SK-N-DZ (cell line): ENCODE measurements at regions not wholly inside any gene's neighbourhood (a gene's known extent, or its start where the extent isn't known, plus 50 kb on each side); places are given as distances from the start of the nearest gene placed in this dataset.
"Not testable (repeated sequence)": the region's sequence is repeated elsewhere in the genome, so short reads cannot be mapped to it uniquely, and the experiment has no call there.

ENCODE experiments used
- DNase-seq: peaks from one replicate; pipeline ENCODE4 v3.0.0-alpha.2; 2015; ENCODE audit warnings: low spot score

DNA sequence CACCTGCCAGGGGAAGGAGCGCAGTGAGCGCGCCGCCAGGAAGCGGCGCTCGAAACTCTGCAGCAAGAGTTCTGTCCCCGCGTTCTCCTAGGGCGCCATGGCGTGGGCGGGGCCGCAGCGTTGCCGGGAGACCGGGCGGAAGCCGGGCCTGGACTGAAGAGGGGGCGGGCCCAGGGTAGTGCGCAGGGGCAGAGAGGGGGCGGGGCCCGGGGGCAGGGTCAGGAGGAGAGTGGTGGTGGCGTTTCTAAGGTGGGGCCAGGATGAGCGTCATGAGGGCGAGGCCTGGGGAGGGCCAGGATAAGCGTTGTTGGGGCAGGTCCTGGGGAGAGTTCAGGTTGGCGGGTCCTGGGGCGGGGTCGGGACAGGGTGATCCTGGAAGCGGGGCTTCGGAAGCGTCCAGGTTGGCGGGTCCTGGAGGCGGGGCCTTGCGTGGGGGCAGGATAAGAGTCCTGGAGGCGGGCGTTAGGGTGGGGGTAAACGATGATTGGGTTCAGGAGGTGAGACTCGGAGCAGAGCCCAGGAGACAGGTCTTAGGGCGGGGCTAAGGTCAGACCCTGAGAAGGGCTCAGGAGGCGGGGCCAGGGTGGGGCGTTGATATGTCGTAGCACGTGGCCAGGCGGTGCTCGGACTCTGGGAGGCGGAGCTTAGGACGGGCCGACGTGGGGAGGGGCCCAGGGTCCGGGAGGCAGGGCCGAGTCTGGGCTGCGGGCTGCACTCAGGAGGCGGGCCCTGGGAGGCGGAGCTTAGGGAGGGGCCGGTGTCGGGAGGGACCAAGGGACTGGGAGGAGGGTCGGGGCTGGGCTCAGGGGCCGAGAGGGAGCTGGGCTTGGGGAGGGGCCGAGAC is 189.4 kb downstream of the ADRA2C start:
- peak; percentile 98 for DNase-seq

GRCh38 chr4:3956165-3956867 is 190.1 kb downstream of the ADRA2C start:
- not testable (repeated sequence) for DNase-seq

- DNase-seq = not testable (repeated sequence)
These were observed 195.0 kb downstream of the ADRA2C start for GRCh38 chr4:3961091-3961672.

- DNase-seq = not testable (repeated sequence)
These were observed 198.5 kb downstream of the ADRA2C start for GRCh38 chr4:3964572-3965278.

- not testable (repeated sequence) for DNase-seq
These were observed 201.0 kb downstream of the ADRA2C start for GRCh38 chr4:3967204-3967603.

DNA sequence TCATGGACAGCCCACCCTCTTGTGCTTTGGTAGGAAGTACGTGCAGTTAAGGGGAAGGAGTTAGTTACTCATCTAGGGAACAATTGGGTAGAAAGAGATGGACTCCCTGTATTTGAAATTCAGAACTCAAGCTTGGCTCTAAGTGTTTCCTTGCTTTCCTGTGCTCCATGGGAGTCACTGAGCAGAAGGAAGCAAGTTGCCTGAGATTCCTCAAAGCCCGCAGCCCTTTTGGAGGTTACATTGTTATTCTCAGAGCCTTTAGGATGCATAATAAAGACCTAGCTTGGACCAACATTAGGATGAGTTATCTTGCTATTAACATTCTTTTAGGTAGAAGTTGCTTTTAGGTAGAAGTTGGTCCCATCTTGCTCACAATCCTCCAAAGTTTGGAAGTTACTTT is 206.4 kb downstream of the ADRA2C start:
- not testable (repeated sequence) for DNase-seq

DNA sequence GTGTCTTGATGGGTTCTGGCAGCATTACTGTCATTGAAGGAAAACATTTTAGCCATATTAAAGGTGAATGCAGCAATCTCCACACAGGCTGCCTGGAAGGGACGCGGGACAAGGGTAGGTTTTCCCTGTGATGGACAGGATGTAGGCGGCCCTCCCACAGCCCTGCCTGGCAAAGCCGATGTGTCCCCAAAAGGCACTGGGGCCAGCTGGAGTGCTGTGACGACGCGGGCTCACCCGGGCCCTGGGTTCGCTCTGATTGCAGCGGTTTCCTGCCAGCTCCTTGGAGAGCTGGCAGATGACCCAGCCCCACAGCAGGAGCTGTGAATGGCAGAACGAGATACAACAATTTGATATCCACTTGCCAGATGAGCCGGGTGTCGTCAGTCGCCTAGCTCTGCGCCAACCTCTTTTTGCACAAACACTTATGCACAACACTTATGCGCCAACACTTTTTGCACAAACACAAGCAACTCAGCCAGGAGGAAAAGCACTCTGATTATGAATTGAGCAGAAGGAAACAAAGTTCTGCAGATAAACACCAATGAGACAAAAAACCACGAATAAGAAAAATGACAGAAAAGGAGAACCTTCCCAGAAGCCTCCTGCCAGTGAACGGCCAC is 207.5 kb downstream of the ADRA2C start:
- not testable (repeated sequence) for DNase-seq

DNA sequence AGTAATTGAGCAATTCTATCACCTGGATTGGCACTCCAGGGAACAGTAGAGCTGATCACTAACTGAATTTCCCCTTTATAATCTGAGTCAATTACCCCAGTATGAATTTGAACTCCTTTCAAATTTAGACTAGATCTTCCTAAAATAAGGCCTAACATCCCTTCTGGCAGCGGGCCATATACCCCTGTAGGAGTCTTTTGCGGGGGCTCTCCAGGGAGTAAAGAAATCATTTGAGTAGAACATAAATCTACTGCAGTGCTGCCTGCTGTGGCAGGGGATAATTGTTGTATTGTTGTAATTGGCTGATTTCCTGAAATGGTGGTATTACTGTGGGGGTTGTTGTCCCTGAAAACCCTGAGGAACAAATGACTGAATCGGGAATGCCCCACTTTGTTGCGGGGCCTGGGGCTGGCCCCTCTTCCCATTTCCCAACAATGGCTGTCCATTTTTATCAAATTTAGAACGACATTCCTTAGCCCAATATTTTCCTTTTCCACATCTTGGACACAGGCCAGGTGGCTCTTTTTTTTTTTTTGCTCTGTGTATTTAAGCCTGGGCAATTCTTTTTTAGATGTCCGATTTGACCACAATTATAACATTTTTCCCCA is 217.4 kb downstream of the ADRA2C start:
- DNase-seq = not testable (repeated sequence)

- not testable (repeated sequence) for DNase-seq
These were observed 218.6 kb downstream of the ADRA2C start for GRCh38 chr4:3984796-3985195.

DNA sequence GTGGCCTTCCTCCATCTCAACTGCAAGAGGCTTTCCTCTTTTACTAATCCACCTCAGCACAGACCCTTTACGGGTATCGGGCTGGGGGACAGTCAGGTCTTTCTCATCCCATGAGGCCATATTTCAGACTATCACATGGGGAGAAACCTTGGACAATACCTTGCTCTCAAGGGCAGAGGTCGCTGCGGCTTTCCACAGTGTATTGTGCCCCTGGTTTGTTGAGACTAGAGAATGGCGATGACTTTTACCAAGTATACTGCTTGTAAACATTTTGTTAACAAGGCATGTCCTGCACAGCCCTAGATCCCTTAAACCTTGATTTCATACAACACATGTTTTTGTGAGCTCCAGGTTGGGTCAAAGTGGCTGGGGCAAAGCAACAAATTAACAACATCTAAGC is 220.2 kb downstream of the ADRA2C start:
- DNase-seq = not testable (repeated sequence)

GRCh38 chr4:3997386-3997785 is 229.3 kb downstream of the OTOP1 start:
- DNase-seq = not testable (repeated sequence)

DNA sequence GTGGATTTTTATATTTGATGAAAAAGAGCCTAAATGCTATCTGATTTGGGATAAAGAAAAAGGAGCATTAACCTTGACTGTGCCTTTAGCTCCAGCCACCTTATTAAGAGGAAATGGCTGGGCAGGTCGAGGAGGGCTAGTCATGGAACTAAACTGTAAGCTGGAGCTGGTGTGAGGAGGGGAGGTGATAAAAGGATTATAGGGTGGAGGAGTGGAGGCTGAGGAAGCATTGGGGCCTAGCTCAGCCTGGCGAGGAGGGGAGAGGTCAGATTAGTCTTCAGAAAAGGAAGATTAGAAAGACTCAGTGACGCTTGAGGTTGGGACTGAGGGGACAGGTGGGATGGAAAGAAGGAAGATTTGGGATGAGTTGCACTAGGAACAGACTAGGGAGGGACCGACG is 222.7 kb downstream of the OTOP1 start:
- DNase-seq = not testable (repeated sequence)

DNA sequence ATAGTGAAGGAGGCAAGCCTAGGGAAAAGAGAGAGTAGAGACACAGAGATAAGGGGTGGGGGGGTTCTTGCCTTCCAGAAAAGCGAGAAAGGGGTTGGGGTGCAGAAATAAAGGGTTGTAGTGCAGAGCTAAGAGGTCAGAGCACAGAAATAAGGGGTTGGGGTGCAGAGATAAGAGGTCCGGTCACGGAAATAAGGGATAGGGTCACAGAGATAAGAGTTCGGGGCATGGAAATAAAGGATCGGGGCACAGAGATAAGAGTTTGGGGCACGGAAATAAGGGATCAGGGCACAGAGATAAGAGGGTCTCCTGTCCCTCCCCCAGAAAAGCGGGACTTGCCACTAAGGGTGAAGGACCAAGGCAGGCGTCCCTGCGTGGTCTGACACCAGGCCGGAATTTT is 222.0 kb downstream of the OTOP1 start:
- not testable (repeated sequence) for DNase-seq

DNA sequence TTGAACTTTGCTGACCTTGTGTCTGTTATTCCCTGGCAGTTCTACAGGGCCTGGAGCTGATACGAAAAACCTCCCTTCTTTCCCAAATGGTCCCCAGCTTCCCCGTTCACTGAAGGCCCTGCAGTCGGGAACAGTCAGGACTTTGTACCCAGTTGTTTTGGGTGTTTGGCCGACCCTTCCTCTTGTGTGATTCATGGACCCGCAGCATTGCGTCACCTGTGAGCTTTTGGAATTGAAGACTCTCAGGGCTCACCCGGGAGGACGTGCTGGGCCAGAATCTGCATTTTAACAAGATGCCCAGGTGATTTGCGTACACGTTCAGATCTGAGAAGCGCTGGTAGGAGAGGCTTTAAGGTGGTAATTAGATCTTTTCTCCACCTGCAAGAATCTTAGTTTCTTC is 220.4 kb downstream of the OTOP1 start:
- DNase-seq = not testable (repeated sequence)

DNA sequence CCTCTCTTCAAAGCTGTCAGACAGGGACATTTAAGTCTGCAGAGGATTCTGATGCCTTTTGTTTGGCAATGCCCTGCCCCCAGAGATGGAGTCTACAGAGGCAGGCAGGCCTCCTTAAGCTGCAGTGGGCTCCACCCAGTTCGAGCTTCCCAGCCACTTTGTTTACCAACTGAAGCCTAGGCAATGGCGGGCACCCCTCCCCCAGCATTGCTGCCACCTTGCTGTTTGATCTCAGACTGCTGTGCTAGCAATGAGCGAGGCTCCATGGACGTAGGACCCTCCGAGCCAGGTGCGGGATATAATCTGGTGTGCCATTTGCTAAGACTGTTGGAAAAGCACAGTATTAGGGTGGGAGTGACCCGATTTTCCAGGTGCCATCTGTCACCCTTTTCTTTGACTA is 207.7 kb downstream of the OTOP1 start:
- not testable (repeated sequence) for DNase-seq

- not testable (repeated sequence) for DNase-seq
These were observed 205.6 kb downstream of the OTOP1 start for GRCh38 chr4:4021161-4021560.

GRCh38 chr4:4026708-4027107 is 200.0 kb downstream of the OTOP1 start:
- DNase-seq = not testable (repeated sequence)

DNA sequence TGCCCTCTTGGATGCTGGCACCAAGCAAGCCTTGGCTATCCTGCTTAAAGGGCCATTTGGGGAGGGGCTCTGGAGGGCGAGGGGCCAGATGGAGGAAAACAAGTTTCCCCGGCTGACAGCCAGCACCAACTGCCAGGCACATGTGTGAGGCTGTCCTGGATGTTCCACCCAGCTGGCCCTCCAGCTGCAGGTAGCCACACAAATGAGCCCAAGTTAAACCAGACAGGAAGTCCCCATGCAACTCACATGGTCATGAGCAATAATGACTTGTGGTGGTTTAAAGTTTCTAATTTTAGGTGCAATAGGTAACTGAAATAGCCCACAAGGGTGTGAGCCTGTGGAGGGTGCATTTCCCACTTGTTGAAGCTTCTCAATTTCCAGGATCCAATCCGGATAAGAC is 198.0 kb downstream of the OTOP1 start:
- not testable (repeated sequence) for DNase-seq

DNA sequence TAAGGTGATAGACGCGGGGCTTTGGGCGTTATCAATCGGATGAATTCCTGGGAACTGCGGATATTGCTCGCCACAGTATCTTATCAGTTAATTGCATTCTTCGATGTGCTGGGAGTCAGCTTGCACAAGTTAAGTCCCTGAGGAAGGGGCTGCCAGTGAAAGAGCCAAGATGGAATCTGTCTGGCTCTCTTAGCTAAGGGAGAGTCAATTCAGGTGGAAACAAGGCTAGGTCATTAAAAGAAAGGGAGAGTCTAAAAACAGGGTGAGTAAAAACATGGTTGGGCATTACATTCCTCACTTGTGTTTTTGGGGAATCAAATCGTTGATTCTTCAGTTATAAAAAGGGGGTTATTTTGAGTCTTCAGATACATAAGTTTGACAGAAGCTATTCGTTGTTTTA is 196.2 kb downstream of the OTOP1 start:
- DNase-seq = not testable (repeated sequence)

GRCh38 chr4:4031446-4032135 is 195.1 kb downstream of the OTOP1 start:
- not testable (repeated sequence) for DNase-seq
